Dendritic cell treated with granulocyte-macrophage colony-stimulating factor and Interleukin-4, amounts not matched to agents 40 ng/mL and 50 ng/mL, for 4 days (primary cell): ENCODE measurements at regions not wholly inside any gene's neighbourhood (a gene's known extent, or its start where the extent isn't known, plus 50 kb on each side); places are given as distances from the start of the nearest gene placed in this dataset.
"Not testable (repeated sequence)": the region's sequence is repeated elsewhere in the genome, so short reads cannot be mapped to it uniquely, and the experiment has no call there.

Source experiments
- H3K27ac Mint-ChIP-seq: one replicate; pipeline ENCODE4 v1.8.0; 2022; ENCODE audit warnings: mild to moderate bottlenecking, mixed read lengths
- H3K27me3 Mint-ChIP-seq: one replicate; pipeline ENCODE4 v1.8.0; 2022; ENCODE audit warnings: mild to moderate bottlenecking, mixed read lengths
- H3K36me3 Mint-ChIP-seq: one replicate; pipeline ENCODE4 v1.8.0; 2022; ENCODE audit warnings: low read depth, mixed read lengths
- H3K4me1 Mint-ChIP-seq: one replicate; pipeline ENCODE4 v1.8.0; 2022; ENCODE audit warnings: low read depth, mixed read lengths
- H3K4me3 Mint-ChIP-seq: one replicate; pipeline ENCODE4 v1.8.0; 2022; ENCODE audit warnings: mild to moderate bottlenecking, moderate library complexity, mixed read lengths
- H3K9me3 Mint-ChIP-seq: one replicate; pipeline ENCODE4 v1.8.0; 2022; ENCODE audit warnings: mixed read lengths
- intact Hi-C: fragments of 100-400 bp; cut with micrococcal nuclease; formaldehyde crosslinking; loops from one replicate; pipeline ENCODE4 v1.15.0; 2022

GRCh38 chrX:63285375-63285774, 65.8 kb downstream of the SPIN4 start:
- Mint-ChIP-seq H3K9me3 (peaks cover 3% of the 10 kb centered on the region), H3K27ac (no peak overlapping the region), H3K27me3 (no peaks in the 10 kb centered on the region), H3K36me3 (no peaks in the 10 kb centered on the region), H3K4me1 (peaks cover 7% of the 10 kb centered on the region), H3K4me3 (no peak overlapping the region)
- intact Hi-C loops, result no loop called here

DNA sequence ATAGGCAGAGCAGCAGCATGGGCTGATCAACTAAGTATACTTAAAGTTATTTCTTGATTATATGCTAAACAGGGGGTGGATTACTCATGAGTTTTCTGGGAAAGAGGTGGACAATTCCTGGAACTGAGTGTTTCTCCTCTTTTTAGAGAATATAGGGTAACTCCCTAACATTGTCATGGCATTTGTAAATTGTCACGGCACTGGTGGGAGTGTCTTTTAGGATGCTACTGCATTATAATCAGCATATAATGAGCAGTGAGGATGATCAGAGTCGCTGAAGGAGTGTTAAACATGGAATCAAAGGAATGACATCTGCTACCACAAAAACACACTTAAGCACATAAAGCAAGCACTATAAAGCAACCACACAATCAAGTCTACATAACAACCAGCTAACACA, 66.5 kb downstream of the SPIN4 start:
- Mint-ChIP-seq H3K4me3 (no peak overlapping the region), H3K27ac (no peak overlapping the region), H3K36me3 (no peaks in the 10 kb centered on the region), H3K4me1 (peaks cover 7% of the 10 kb centered on the region), H3K27me3 (no peaks in the 10 kb centered on the region), H3K9me3 (no peaks in the 10 kb centered on the region)
- intact Hi-C loops, result no loop called here

DNA sequence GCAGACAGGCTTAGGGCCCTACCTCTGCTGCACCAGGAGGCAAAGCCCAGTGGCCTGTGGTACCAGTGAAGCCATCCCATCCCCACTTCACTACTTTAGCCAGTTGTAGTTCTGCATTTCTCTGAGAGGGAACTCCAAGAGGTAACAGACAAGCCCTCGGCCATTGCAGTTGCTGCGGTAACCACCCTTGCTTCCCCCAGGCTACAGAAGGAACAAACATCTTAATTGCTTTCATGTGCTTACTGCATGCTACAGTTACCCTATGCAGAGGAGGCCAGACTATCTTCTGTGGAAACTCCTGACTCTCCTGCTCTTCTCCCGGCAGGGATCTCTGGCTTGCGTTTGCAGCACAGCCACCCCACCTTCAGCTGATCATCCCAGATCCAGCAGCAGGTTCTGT, 67.8 kb downstream of the SPIN4 start:
- H3K4me3 Mint-ChIP-seq, result no peak overlapping the region
- intact Hi-C loops, result no loop called here
- no peaks in the 10 kb centered on the region for H3K36me3 Mint-ChIP-seq
- H3K27ac Mint-ChIP-seq, result no peak overlapping the region
- peaks cover 7% of the 10 kb centered on the region for H3K4me1 Mint-ChIP-seq
- H3K9me3 Mint-ChIP-seq, result no peaks in the 10 kb centered on the region
- no peaks in the 10 kb centered on the region for H3K27me3 Mint-ChIP-seq

GRCh38 chrX:63282828-63283227, 68.3 kb downstream of the SPIN4 start:
- Mint-ChIP-seq H3K27me3 (no peaks in the 10 kb centered on the region), H3K9me3 (no peaks in the 10 kb centered on the region), H3K36me3 (no peaks in the 10 kb centered on the region), H3K4me1 (peaks cover 7% of the 10 kb centered on the region), H3K4me3 (no peak overlapping the region), H3K27ac (no peak overlapping the region)
- intact Hi-C loops, result no loop called here

DNA sequence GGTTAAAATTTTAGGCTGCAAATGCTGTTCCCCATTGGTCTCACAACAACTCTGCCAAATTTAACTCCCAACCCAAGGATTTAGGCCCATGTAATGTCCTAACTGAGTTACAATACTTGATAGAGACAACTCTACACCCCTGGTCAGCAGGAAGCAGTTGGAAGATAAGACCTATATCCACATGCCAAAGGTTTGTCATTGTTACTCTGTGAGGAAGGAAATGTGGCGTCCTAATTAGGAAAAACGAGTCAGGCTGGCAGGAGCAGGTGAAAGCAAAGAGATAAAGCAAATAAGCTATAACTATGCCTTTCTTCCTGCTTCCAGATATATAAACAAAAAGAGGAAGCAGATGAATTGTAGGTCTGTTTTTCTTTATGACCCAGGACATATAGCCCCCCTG, 69.1 kb downstream of the SPIN4 start:
- no peaks in the 10 kb centered on the region for H3K36me3 Mint-ChIP-seq
- no peaks in the 10 kb centered on the region for H3K27me3 Mint-ChIP-seq
- peaks cover 7% of the 10 kb centered on the region for H3K4me1 Mint-ChIP-seq
- intact Hi-C loops, result no loop called here
- no peak overlapping the region for H3K27ac Mint-ChIP-seq
- no peak overlapping the region for H3K4me3 Mint-ChIP-seq
- H3K9me3 Mint-ChIP-seq, result no peaks in the 10 kb centered on the region

DNA sequence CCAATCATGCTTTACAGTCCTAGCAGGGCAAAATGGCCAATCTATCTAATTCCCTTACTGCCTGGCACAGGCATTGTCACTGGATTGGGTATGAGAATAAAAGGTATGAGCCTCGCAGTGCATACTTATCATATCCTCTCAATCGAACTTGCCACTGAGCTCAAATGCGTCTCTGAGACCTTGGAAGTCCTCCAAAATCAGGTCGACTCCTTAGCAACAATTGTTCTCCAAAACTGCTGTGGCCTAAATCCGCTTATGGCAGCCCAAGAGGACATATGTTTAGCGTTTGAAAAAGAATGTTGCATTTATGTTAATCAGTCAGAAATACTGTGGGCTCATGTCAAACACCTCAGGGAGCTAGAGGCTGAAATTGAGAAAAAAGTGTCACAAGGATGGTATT, 69.7 kb downstream of the SPIN4 start:
- H3K9me3 Mint-ChIP-seq, result no peaks in the 10 kb centered on the region
- H3K4me1 Mint-ChIP-seq, result peaks cover 7% of the 10 kb centered on the region
- no peak overlapping the region for H3K4me3 Mint-ChIP-seq
- intact Hi-C loops, result no loop called here
- no peaks in the 10 kb centered on the region for H3K27me3 Mint-ChIP-seq
- no peaks in the 10 kb centered on the region for H3K36me3 Mint-ChIP-seq
- no peak overlapping the region for H3K27ac Mint-ChIP-seq

DNA sequence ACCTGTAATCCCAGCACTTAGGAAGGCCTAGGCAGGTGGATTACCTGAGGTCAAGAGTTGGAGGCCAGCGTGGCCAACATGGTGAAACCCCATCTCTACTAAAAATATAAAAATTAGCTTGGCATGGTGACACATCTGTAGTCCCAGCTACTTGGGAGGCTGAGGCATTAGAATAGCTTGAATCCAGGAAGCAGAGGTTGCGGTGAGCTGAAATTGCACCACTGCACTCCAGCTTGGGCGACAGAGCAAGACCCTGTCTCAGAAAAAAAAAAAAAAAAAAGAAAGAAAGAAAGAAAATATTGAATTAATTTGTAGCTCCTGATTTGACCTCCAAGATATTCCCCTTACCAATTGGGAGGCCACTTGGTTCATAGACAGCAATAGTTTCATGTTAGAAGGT, 73.7 kb downstream of the SPIN4 start:
- intact Hi-C loops, H3K9me3 Mint-ChIP-seq: not testable (repeated sequence)

GRCh38 chrX:63275127-63275526, 76.0 kb downstream of the SPIN4 start:
- no peaks in the 10 kb centered on the region for H3K9me3 Mint-ChIP-seq
- H3K4me3 Mint-ChIP-seq, result no peak overlapping the region
- H3K36me3 Mint-ChIP-seq, result no peaks in the 10 kb centered on the region
- no peaks in the 10 kb centered on the region for H3K27me3 Mint-ChIP-seq
- intact Hi-C loops, result no loop called here
- no peak overlapping the region for H3K27ac Mint-ChIP-seq
- H3K4me1 Mint-ChIP-seq, result no peaks in the 10 kb centered on the region

More for the DNA sequence above, 73.7 kb downstream of the SPIN4 start:
- H3K27me3 Mint-ChIP-seq, H3K4me3 Mint-ChIP-seq, H3K36me3 Mint-ChIP-seq, H3K4me1 Mint-ChIP-seq, H3K27ac Mint-ChIP-seq: not testable (repeated sequence)

- intact Hi-C loops, result no loop called here
- no peak overlapping the region for H3K27ac Mint-ChIP-seq
- H3K4me1 Mint-ChIP-seq, result no peaks in the 10 kb centered on the region
- H3K36me3 Mint-ChIP-seq, result no peaks in the 10 kb centered on the region
- H3K4me3 Mint-ChIP-seq, result no peak overlapping the region
- H3K9me3 Mint-ChIP-seq, result no peaks in the 10 kb centered on the region
- no peaks in the 10 kb centered on the region for H3K27me3 Mint-ChIP-seq
These were observed 80.3 kb downstream of the SPIN4 start for GRCh38 chrX:63270873-63271272.

- Mint-ChIP-seq H3K4me3 (no peak overlapping the region), H3K36me3 (no peaks in the 10 kb centered on the region), H3K4me1 (no peaks in the 10 kb centered on the region), H3K27ac (no peak overlapping the region), H3K27me3 (no peaks in the 10 kb centered on the region), H3K9me3 (no peaks in the 10 kb centered on the region)
- intact Hi-C loops, result no loop called here
These were observed 93.0 kb downstream of the SPIN4 start for GRCh38 chrX:63258144-63258543.

DNA sequence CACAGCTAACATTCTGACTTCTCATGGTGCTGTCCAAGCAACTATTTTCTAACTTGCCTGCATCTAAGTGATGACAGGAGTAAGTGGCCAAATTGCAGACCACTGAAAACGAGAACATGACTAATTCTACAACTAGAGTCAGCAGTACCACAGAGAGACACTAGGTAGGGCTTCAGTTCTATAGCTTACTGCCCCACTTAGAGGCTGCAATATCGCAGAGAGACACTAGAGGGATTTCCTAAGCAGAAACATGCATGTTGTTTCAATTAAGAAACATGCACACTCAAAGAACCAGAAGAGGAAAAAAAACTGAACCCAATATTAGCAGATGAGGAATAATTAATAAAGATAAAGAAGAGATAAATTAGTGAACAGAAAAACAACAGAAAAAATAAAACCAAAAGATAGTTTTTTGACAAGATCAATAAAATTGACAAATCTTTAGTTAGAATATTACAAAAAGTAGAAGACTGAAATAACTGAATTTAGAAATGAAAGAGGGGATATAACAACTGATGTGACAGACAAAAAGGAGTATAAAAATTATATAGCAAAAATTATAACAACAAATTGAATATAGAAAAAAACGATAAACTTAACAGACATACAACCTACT, 100.8 kb downstream of the SPIN4 start:
- Mint-ChIP-seq H3K27ac (no peak overlapping the region), H3K4me1 (no peaks in the 10 kb centered on the region), H3K27me3 (no peaks in the 10 kb centered on the region)

GRCh38 chrX:63242689-63243088, 108.4 kb downstream of the SPIN4 start:
- H3K27me3 Mint-ChIP-seq, H3K4me3 Mint-ChIP-seq, intact Hi-C loops, H3K36me3 Mint-ChIP-seq, H3K27ac Mint-ChIP-seq, H3K9me3 Mint-ChIP-seq, H3K4me1 Mint-ChIP-seq: not testable (repeated sequence)

More for the DNA sequence above, 100.8 kb downstream of the SPIN4 start:
- no peak overlapping the region for H3K4me3 Mint-ChIP-seq
- intact Hi-C loops, result no loop called here
- H3K9me3 Mint-ChIP-seq, result no peaks in the 10 kb centered on the region
- H3K36me3 Mint-ChIP-seq, result no peaks in the 10 kb centered on the region

- H3K27ac Mint-ChIP-seq, H3K36me3 Mint-ChIP-seq, H3K4me1 Mint-ChIP-seq, H3K27me3 Mint-ChIP-seq, H3K9me3 Mint-ChIP-seq, intact Hi-C loops, H3K4me3 Mint-ChIP-seq: not testable (repeated sequence)
These were observed 115.2 kb downstream of the SPIN4 start for GRCh38 chrX:63235963-63236362.

GRCh38 chrX:63233013-63233412, 118.1 kb downstream of the SPIN4 start:
- H3K4me1 Mint-ChIP-seq, intact Hi-C loops, H3K9me3 Mint-ChIP-seq, H3K27ac Mint-ChIP-seq, H3K27me3 Mint-ChIP-seq, H3K36me3 Mint-ChIP-seq, H3K4me3 Mint-ChIP-seq: not testable (repeated sequence)

DNA sequence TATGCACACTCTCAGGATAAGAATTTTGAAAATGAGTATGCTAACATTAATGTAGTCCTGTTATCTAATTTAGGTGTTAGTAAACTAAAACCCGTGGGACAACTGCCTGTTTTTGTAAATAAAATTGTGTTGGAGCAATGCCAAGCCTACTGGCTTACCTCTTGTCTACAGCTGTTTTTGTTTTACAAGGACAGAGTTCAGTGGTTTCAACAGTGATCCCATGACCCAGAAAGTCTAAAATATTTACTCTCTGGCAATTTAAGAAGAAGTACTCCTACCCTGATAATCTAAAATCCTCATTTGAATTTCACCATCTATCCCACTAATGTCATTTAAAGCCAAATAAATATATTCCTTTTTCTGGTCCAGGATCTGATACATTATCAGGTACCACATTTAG, 132.9 kb downstream of the SPIN4 start:
- H3K27me3 Mint-ChIP-seq, H3K4me3 Mint-ChIP-seq, H3K4me1 Mint-ChIP-seq, H3K36me3 Mint-ChIP-seq, H3K9me3 Mint-ChIP-seq, intact Hi-C loops, H3K27ac Mint-ChIP-seq: not testable (repeated sequence)
